Natural killer cell (primary cell): ENCODE measurements at regions not wholly inside any gene's neighbourhood (a gene's known extent, or its start where the extent isn't known, plus 50 kb on each side); places are given as distances from the start of the nearest gene placed in this dataset.

Source experiments
- ATAC-seq, 3 donors: fragments of 150-1000 bp in 2 of 3; fragments of 200-7000 bp in 1 of 3; cut with Tn5 transposase; 1 replicate in 1 of 3; 2 replicates in 2 of 3; pipeline ENCODE4 v1.10.0; 2021; ENCODE audit warnings: mild to moderate bottlenecking in 2 of 3, moderate library complexity in 2 of 3
- DNase-seq, 2 donors: peaks; one replicate each; pipeline versions ENCODE4 v3.0.0 to v3.0.0-alpha.2; 2013 to 2021; ENCODE audit warnings: mixed read lengths in 1 of 2
- H3K27ac ChIP-seq: one replicate; pipeline ENCODE4 v1.5.1; 2013; ENCODE audit warnings: mild to moderate bottlenecking, low read length
- H3K27me3 ChIP-seq: one replicate; pipeline ENCODE4 v1.6.1; 2013; ENCODE audit warnings: low read length; ENCODE audit not compliant: control insufficient read depth, insufficient read depth
- H3K36me3 ChIP-seq: one replicate; pipeline ENCODE4 v1.6.1; 2013; ENCODE audit warnings: low read length; ENCODE audit not compliant: control insufficient read depth, insufficient read depth
- H3K4me1 ChIP-seq: one replicate; pipeline ENCODE4 v1.6.1; 2013; ENCODE audit warnings: low read length; ENCODE audit not compliant: control insufficient read depth, insufficient read depth
- H3K4me3 ChIP-seq: one replicate; pipeline ENCODE4 v1.5.1; 2013; ENCODE audit warnings: low read length
- H3K9me3 ChIP-seq: one replicate; pipeline ENCODE4 v1.6.1; 2013; ENCODE audit warnings: low read length; ENCODE audit not compliant: control insufficient read depth, insufficient read depth
- H3K27ac Mint-ChIP-seq, 2 donors: one replicate each; pipeline ENCODE4 v1.8.0; 2022; ENCODE audit warnings: mild to moderate bottlenecking in 2 of 2, mixed read lengths in 2 of 2, moderate library complexity in 1 of 2
- H3K27me3 Mint-ChIP-seq, 2 donors: one replicate each; pipeline ENCODE4 v1.8.0; 2022; ENCODE audit warnings: low read depth in 2 of 2, mixed read lengths in 2 of 2
- H3K36me3 Mint-ChIP-seq: one replicate; pipeline ENCODE4 v1.8.0; 2022; ENCODE audit warnings: mixed read lengths
- H3K4me1 Mint-ChIP-seq, 2 donors: one replicate each; pipeline ENCODE4 v1.8.0; 2022; ENCODE audit warnings: mixed read lengths in 2 of 2
- H3K4me3 Mint-ChIP-seq: one replicate; pipeline ENCODE4 v1.8.0; 2022; ENCODE audit warnings: mild to moderate bottlenecking, moderate library complexity, mixed read lengths
- H3K9me3 Mint-ChIP-seq, 2 donors: one replicate each; pipeline ENCODE4 v1.8.0; 2022; ENCODE audit warnings: mixed read lengths in 2 of 2
- CTCF ChIP-seq: fragments of 200-600 bp; IDR thresholded peaks from one replicate; pipeline ENCODE4 v1.8.0; 2022; ENCODE audit warnings: antibody characterized with exemption
- WGBS: methylation state at CpG from one replicate; pipeline ENCODE4 v1.1.7; 2013; ENCODE audit warnings: missing lambda C conversion rate; ENCODE audit not compliant: insufficient coverage; 5-methylcytosine and 5-hydroxymethylcytosine counted together
- intact Hi-C: fragments of 100-400 bp; cut with micrococcal nuclease; formaldehyde crosslinking; loops from one replicate; pipeline ENCODE4 v1.14.2; 2022

DNA sequence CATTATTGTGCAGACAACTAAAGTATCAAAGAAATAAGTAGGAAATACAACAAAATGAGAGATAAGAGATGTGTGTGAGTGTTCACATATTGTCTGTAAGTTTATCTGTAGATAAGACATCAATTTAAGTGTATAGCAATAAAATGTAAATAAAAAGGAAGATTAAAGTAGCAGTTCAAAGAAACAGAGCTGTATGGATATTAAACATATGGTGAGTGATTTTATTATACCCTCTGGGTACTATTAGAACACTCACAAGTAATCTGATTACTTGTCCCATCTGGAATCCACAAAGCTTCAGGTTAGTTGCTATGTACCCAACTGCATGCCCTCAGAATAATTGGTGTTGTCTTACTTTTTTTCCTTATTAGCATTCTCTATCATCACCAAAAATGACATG lies 747.9 kb upstream of the ADGRL3 start:
- Mint-ChIP-seq H3K9me3 (peaks cover 8 to 12% of the 10 kb centered on the region in 2 donors), H3K36me3 (no peaks in the 10 kb centered on the region), H3K27ac (no peak overlapping the region), H3K4me3 (no peak overlapping the region), H3K4me1 (no peaks in the 10 kb centered on the region), H3K27me3 (no peaks in the 10 kb centered on the region)
- Histone ChIP-seq H3K4me3 (no peak overlapping the region), H3K27me3 (no peaks in the 10 kb centered on the region), H3K9me3 (no peaks in the 10 kb centered on the region), H3K4me1 (no peaks in the 10 kb centered on the region), H3K36me3 (no peaks in the 10 kb centered on the region), H3K27ac (no peak overlapping the region)
- DNase-seq (no peak), ATAC-seq (no peak)
- no peak for TF ChIP-seq CTCF
- intact Hi-C loops = no loop called here

GRCh38 chr4:60455380-60455779 lies 744.7 kb upstream of the ADGRL3 start:
- no peaks in the 10 kb centered on the region for H3K36me3 ChIP-seq
- no peak overlapping the region for H3K27ac Mint-ChIP-seq
- H3K4me1 ChIP-seq = no peaks in the 10 kb centered on the region
- H3K4me3 Mint-ChIP-seq = no peak overlapping the region
- no peak overlapping the region for H3K27ac ChIP-seq
- no peaks in the 10 kb centered on the region for H3K4me1 Mint-ChIP-seq
- H3K36me3 Mint-ChIP-seq = peaks cover 8% of the 10 kb centered on the region
- no peak for ATAC-seq
- H3K27me3 ChIP-seq = no peaks in the 10 kb centered on the region
- intact Hi-C loops = no loop called here
- no peak for TF ChIP-seq CTCF
- no peak for DNase-seq
- H3K9me3 ChIP-seq = peaks cover 4% of the 10 kb centered on the region
- WGBS = no CpG with 5 or more reads among the region's 1 CpG
- H3K9me3 Mint-ChIP-seq = peaks cover 11 to 15% of the 10 kb centered on the region in 2 donors
- no peak overlapping the region for H3K4me3 ChIP-seq
- H3K27me3 Mint-ChIP-seq = no peaks in the 10 kb centered on the region

GRCh38 chr4:60461551-60461950 lies 738.6 kb upstream of the ADGRL3 start:
- H3K9me3 Mint-ChIP-seq = peaks cover 16 to 26% of the 10 kb centered on the region in 2 donors
- no peak overlapping the region for H3K27ac ChIP-seq
- WGBS = 50% methylated on average over 1 of the region's 1 CpG
- H3K27me3 ChIP-seq = no peaks in the 10 kb centered on the region
- ATAC-seq (no peak), DNase-seq (no peak)
- no peak for TF ChIP-seq CTCF
- H3K4me3 Mint-ChIP-seq = no peak overlapping the region
- peaks cover 13% of the 10 kb centered on the region for H3K9me3 ChIP-seq
- peaks cover 29% of the 10 kb centered on the region for H3K36me3 Mint-ChIP-seq
- H3K4me1 ChIP-seq = no peaks in the 10 kb centered on the region
- no peaks in the 10 kb centered on the region for H3K4me1 Mint-ChIP-seq
- H3K36me3 ChIP-seq = no peaks in the 10 kb centered on the region
- no peak overlapping the region for H3K4me3 ChIP-seq
- intact Hi-C loops = no loop called here
- no peaks in the 10 kb centered on the region for H3K27me3 Mint-ChIP-seq
- H3K27ac Mint-ChIP-seq = no peak overlapping the region

DNA sequence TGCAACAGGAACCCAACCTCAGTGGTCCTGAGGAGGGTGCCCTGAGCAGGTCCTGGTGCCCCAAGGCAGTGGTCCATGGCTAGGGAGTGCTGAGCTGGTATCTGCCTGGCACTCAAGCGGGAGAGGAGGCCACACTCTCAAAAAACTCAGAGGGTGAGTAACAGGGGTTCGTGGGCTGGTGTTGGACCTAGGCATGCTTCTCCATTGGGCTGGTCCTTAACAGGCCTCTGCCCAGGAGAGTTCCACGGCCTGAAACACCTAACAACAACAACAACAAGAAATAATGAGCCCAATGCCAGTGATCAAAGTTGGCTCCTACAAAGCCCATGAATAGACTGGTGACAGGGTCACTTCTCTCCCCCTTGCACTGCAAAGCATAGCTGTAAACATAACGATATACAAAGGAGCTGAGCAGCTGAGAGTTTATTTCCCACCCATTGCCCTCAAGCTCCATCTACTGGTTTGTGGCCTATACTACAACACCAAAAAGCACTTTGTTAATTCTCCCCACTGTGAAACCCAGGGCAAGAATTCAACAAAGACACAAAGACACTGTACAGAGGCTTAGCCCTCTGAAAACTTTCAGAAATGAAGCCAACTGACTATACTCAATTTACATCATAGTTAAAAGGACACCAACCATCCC lies 736.1 kb upstream of the ADGRL3 start:
- Mint-ChIP-seq H3K27ac (no peak overlapping the region), H3K27me3 (no peaks in the 10 kb centered on the region), H3K4me1 (no peaks in the 10 kb centered on the region), H3K36me3 (peaks cover 29% of the 10 kb centered on the region), H3K4me3 (no peak overlapping the region), H3K9me3 (peaks cover 19 to 23% of the 10 kb centered on the region in 2 donors)
- DNase-seq (no peak), ATAC-seq (no peak)
- intact Hi-C loops = no loop called here
- 62% methylated on average over 4 of the region's 4 CpGs for WGBS
- Histone ChIP-seq H3K4me3 (no peak overlapping the region), H3K27ac (no peak overlapping the region), H3K4me1 (no peaks in the 10 kb centered on the region), H3K27me3 (no peaks in the 10 kb centered on the region), H3K36me3 (no peaks in the 10 kb centered on the region), H3K9me3 (peaks cover 10% of the 10 kb centered on the region)
- no peak for TF ChIP-seq CTCF
